Choroid plexus epithelial cell (primary cell): ENCODE measurements at regions not wholly inside any gene's neighbourhood (a gene's known extent, or its start where the extent isn't known, plus 50 kb on each side); places are given as distances from the start of the nearest gene placed in this dataset.

Source experiments
- DNase-seq: peaks from one replicate; pipeline ENCODE4 v3.0.0-alpha.2; 2010; ENCODE audit warnings: low read depth
- H3K4me3 ChIP-seq: 2 replicates; pipeline ENCODE4 v1.5.1; 2011; ENCODE audit warnings: low read depth, mild to moderate bottlenecking, control low read depth, low read length, moderate library complexity
- TF ChIP-seq, protein P1 (sequence below): conservative IDR thresholded peaks from 2 replicates; pipeline ENCODE4 v1.5.1; 2011; ENCODE audit warnings: low read depth, mild to moderate bottlenecking, control low read depth, inconsistent platforms, low read length, moderate library complexity

DNA sequence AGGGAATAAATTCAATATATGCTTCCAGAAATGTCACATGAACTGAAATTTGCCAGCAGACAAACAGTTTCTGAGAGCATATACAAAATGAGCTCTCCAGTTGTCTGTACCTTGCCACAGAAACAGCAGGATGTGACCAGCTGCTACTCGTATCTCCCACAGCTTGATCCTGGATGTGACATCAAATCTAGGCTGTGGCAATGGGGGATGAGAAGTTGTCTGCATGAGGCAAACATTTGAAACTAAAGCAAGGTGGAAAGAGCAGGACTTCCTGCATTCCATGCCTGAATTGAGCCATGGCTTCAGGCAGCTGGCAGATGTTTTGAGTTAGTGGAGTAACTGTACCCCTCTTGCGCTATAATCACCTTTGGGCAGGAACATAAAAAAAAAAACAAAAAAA is 1724.0 kb downstream of the RPA4 start:
- no peak for DNase-seq
- TF ChIP-seq, protein P1, sequence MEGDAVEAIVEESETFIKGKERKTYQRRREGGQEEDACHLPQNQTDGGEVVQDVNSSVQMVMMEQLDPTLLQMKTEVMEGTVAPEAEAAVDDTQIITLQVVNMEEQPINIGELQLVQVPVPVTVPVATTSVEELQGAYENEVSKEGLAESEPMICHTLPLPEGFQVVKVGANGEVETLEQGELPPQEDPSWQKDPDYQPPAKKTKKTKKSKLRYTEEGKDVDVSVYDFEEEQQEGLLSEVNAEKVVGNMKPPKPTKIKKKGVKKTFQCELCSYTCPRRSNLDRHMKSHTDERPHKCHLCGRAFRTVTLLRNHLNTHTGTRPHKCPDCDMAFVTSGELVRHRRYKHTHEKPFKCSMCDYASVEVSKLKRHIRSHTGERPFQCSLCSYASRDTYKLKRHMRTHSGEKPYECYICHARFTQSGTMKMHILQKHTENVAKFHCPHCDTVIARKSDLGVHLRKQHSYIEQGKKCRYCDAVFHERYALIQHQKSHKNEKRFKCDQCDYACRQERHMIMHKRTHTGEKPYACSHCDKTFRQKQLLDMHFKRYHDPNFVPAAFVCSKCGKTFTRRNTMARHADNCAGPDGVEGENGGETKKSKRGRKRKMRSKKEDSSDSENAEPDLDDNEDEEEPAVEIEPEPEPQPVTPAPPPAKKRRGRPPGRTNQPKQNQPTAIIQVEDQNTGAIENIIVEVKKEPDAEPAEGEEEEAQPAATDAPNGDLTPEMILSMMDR: no peak
- no peak overlapping the region for H3K4me3 ChIP-seq

GRCh38 chrX:98627645-98628044 is 1743.9 kb downstream of the RPA4 start:
- DNase-seq: no peak
- TF ChIP-seq, protein P1: no peak
- H3K4me3 ChIP-seq: no peak overlapping the region

GRCh38 chrX:98637451-98637850 is 1753.7 kb downstream of the RPA4 start:
- no peak for DNase-seq

DNA sequence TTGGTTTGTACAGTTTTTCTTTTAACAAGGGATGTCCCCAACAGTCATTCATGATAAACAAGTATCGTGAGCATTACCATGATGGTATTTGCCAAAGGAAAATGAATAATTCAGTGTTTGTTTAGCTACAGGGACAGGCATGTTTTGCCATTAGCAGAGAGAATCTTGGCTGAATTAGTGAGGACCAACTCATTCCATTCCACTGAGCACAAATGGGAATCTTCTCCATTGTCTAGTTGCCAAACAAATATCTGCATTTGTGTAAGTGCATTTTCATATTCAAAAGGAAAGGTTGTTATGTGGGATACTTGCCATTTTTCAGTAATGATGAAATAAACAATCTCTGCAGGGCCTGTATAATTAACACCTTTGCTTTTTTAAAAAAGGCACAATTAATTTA is 1762.6 kb downstream of the RPA4 start:
- H3K4me3 ChIP-seq: no peak overlapping the region
- DNase-seq: no peak
- TF ChIP-seq, protein P1: no peak

More at GRCh38 chrX:98637451-98637850, 1753.7 kb downstream of the RPA4 start:
- TF ChIP-seq, protein P1: no peak
- H3K4me3 ChIP-seq: no peak overlapping the region

DNA sequence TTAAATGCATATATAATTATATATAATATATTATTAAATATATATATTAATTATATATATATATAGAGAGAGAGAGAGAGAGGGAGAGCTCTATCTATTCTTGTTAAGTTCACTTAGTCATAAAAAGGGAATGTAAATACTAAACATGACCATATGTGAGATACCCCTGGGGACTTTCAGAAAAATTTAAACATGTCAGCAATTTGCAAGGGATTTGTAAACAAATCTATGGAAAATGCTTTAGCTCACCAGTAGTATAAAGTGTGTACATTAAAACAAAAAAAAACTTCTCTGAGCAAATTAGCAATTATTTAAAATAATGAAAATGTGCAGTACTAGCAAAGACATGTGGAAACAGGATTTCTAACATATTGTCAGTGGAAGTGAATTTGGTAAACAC is 1755.5 kb downstream of the PCDH19 start:
- TF ChIP-seq, protein P1: no peak

More for the DNA sequence above, 1755.5 kb downstream of the PCDH19 start:
- no peak overlapping the region for H3K4me3 ChIP-seq
- no peak for DNase-seq
